Uterus (tissue), 2 donors: ENCODE measurements at regions not wholly inside any gene's neighbourhood (a gene's known extent, or its start where the extent isn't known, plus 50 kb on each side); places are given as distances from the start of the nearest gene placed in this dataset.

Source experiments
- CTCF ChIP-seq, 4 experiments: fragments of 200-600 bp in 2 of 4; fragments of 450-650 bp in 2 of 4; sonication (generic) in 2 of 4; IDR thresholded peaks; one replicate each; pipeline ENCODE4 v1.5.1; 2016 to 2019; ENCODE audit warnings: antibody characterized with exemption in 4 of 4, mild to moderate bottlenecking in 2 of 4, moderate library complexity in 1 of 4
- POLR2A ChIP-seq, 2 donors: fragments of 450-650 bp; IDR thresholded peaks; one replicate each; pipeline ENCODE4 v1.6.1; 2016; ENCODE audit warnings: antibody characterized with exemption in 2 of 2, mild to moderate bottlenecking in 1 of 2, moderate library complexity in 1 of 2

- TF ChIP-seq CTCF (IDR thresholded peaks at IDR 0.05) (no peak), POLR2A (IDR thresholded peaks at IDR 0.05) (no peak)
Measured at GRCh38 chr7:81268551-81268950, 349.7 kb upstream of the SEMA3C start.
